K562 (cell line): ENCODE measurements at regions not wholly inside any gene's neighbourhood (a gene's known extent, or its start where the extent isn't known, plus 50 kb on each side); places are given as distances from the start of the nearest gene placed in this dataset.

ENCODE experiments used
- ATAC-seq: fragments of 200-7000 bp; cut with Tn5 transposase; 3 replicates; pipeline ENCODE4 v1.9.1; 2020; ENCODE audit warnings: moderate library complexity
- BruUV-seq: library from RNA; stranded (reverse); fragments of 400-500 nt; replicated peaks from 2 replicates; lab custom pipeline; 2021; lab: Mats Ljungman, UMichigan
- CTCF ChIA-PET: fragments of 300-600 bp; formaldehyde crosslinking; extraction: SDS; loops from one replicate; lab custom pipeline; 2021; ENCODE audit warnings: low intra/inter-chr PET ratio; lab: Yijun Ruan, JAX
- POLR2A ChIA-PET: fragments of 300-600, 350-650 bp; sonication (Branson Sonifier 250); formaldehyde crosslinking; extraction: SDS; loops from one replicate; lab custom pipeline; 2021; ENCODE audit warnings: antibody characterized with exemption, inconsistent platforms; lab: Yijun Ruan, JAX
- DNase-seq, 4 experiments: peaks; one replicate each; pipeline versions ENCODE4 v3.0.0 to v3.0.0-alpha.2; 2011 to 2018; ENCODE audit warnings: low spot score in 3 of 4, mixed read lengths in 3 of 4; ENCODE audit errors: extremely low read depth in 1 of 4
- FAIRE-seq: peaks from 2 replicates; lab custom pipeline; 2011; peaks lifted over from hg19 to GRCh38; lab: Jason Lieb, UNC
- H2AFZ ChIP-seq: 2 replicates; pipeline ENCODE4 v1.6.0; 2011; ENCODE audit warnings: low read depth, low read length, control low read depth, inconsistent platforms
- H3K27ac ChIP-seq: fragments of 200-600 bp; 3 replicates; pipeline ENCODE4 v1.8.0; 2011; ENCODE audit warnings: low read depth, mild to moderate bottlenecking, control low read depth, inconsistent platforms, low read length, moderate library complexity, mixed read lengths; ENCODE audit errors: extremely low read depth
- H3K27me3 ChIP-seq, 2 experiments: fragments of 300-600 bp in 1 of 2; 2 replicates in 1 of 2; 3 replicates in 1 of 2; pipeline versions ENCODE4 v1.6.0 to v1.8.0; 2011; ENCODE audit warnings: inconsistent platforms in 2 of 2, low read length in 2 of 2, mild to moderate bottlenecking in 1 of 2, mixed read lengths in 1 of 2, moderate library complexity in 1 of 2; ENCODE audit not compliant: control insufficient read depth in 2 of 2, insufficient read depth in 2 of 2
- H3K36me3 ChIP-seq: fragments of 300-600 bp; 3 replicates; pipeline ENCODE4 v1.8.0; 2011; ENCODE audit warnings: mild to moderate bottlenecking, low read length, inconsistent platforms; ENCODE audit not compliant: control insufficient read depth, insufficient read depth
- H3K4me1 ChIP-seq, 2 experiments: fragments of 200-600 bp in 1 of 2; replicated peaks in 1 of 2; 2 replicates in 1 of 2; 3 replicates in 1 of 2; pipeline versions ENCODE4 v1.5.1 to v1.8.0; 2011; ENCODE audit warnings: inconsistent platforms in 2 of 2, low read length in 2 of 2, mild to moderate bottlenecking in 1 of 2, mixed read lengths in 1 of 2, moderate library complexity in 1 of 2; ENCODE audit not compliant: control insufficient read depth in 2 of 2, insufficient read depth in 2 of 2
- H3K4me2 ChIP-seq: 2 replicates; pipeline ENCODE4 v1.6.1; 2011; ENCODE audit warnings: low read length, control low read depth, inconsistent platforms, mixed read lengths; ENCODE audit not compliant: insufficient read depth
- H3K4me3 ChIP-seq: fragments of 200-600 bp; sonication (generic), shearing (Covaris generic); 2 replicates; pipeline ENCODE4 v1.5.1; 2016; ENCODE audit warnings: control low read depth, inconsistent platforms
- H3K79me2 ChIP-seq: fragments of 200-600 bp; 3 replicates; pipeline ENCODE4 v1.8.0; 2011; ENCODE audit warnings: low read length, inconsistent platforms; ENCODE audit not compliant: control insufficient read depth, insufficient read depth
- H3K9ac ChIP-seq, 2 experiments: 2 replicates each; pipeline versions ENCODE4 v1.6.0 to v1.6.1; 2011; ENCODE audit warnings: low read depth in 2 of 2, low read length in 2 of 2, control low read depth in 1 of 2, inconsistent platforms in 1 of 2, mild to moderate bottlenecking in 1 of 2, mixed read lengths in 1 of 2; ENCODE audit not compliant: insufficient read depth in 1 of 2
- H3K9me1 ChIP-seq: one replicate; pipeline ENCODE4 v1.6.0; 2011; ENCODE audit warnings: inconsistent platforms, mild to moderate bottlenecking, low read length, moderate library complexity; ENCODE audit not compliant: control insufficient read depth, insufficient read depth
- H3K9me3 ChIP-seq: replicated peaks from 2 replicates; pipeline ENCODE4 v1.5.1; 2011; ENCODE audit warnings: low read depth, low read length, inconsistent platforms; ENCODE audit not compliant: control insufficient read depth, insufficient read depth
- H4K20me1 ChIP-seq: replicated peaks from 2 replicates; pipeline ENCODE4 v1.6.1; 2011; ENCODE audit warnings: low read length, inconsistent platforms, mixed read lengths; ENCODE audit not compliant: control insufficient read depth, insufficient read depth
- ARID4B ChIP-seq: sonication (generic); formaldehyde crosslinking; IDR thresholded peaks from 2 replicates; pipeline ENCODE4 v1.8.0; 2022; ENCODE audit warnings: mild to moderate bottlenecking, missing genetic modification reagents
- BMI1 ChIP-seq: fragments of 150-350 bp; IDR thresholded peaks from 2 replicates; pipeline ENCODE4 v1.6.1; 2014; ENCODE audit warnings: low read length
- FOXK2 ChIP-seq, 2 experiments: fragments of 450-650 bp; IDR thresholded peaks in 1 of 2; conservative IDR thresholded peaks in 1 of 2; 2 replicates each; pipeline ENCODE4 v1.6.1; 2016; ENCODE audit warnings: low read depth in 2 of 2, mild to moderate bottlenecking in 1 of 2
- RBM25 ChIP-seq: fragments of 200-400 bp; formaldehyde crosslinking; IDR thresholded peaks from 2 replicates; pipeline ENCODE4 v1.6.1; 2018; ENCODE audit warnings: low read length, low read depth, moderate library complexity; ENCODE audit not compliant: severe bottlenecking
- WGBS: fragments of 100-300 bp; shearing (Covaris generic); methylation state at CpG from one replicate; pipeline ENCODE4 v1.1.6; 2016; ENCODE audit warnings: low coverage, mixed read lengths; ENCODE audit not compliant: insufficient coverage; ENCODE audit errors: missing lambda C conversion rate; 5-methylcytosine and 5-hydroxymethylcytosine counted together
- in situ Hi-C: fragments of 300-500 bp; cut with MboI; formaldehyde crosslinking; loops from 4 replicates; pipeline ENCODE4 v1.15.0; 2018; ENCODE audit warnings: inconsistent platforms, mixed read lengths
- intact Hi-C: fragments of 100-400 bp; cut with micrococcal nuclease; formaldehyde crosslinking; loops from 2 replicates; pipeline ENCODE4 v1.14.2; 2022

- no peak for TF ChIP-seq ARID4B (CRISPR knock-in tag)
These were observed 297.5 kb downstream of the HTR7 start (continued) for GRCh38 chr10:90560331-90560730.

GRCh38 chr10:90561666-90562065, 296.2 kb downstream of the HTR7 start:
- in situ Hi-C loops = no loop called here
- no TSS peak for BruUV-seq
- Histone ChIP-seq H3K9ac (no peak overlapping the region), H3K79me2 (no peaks in the 10 kb centered on the region), H4K20me1 (no peaks in the 10 kb centered on the region), H3K4me1 (no peaks in the 10 kb centered on the region), H3K4me3 (no peak overlapping the region), H3K36me3 (no peaks in the 10 kb centered on the region), H3K27ac (no peak overlapping the region), H2AFZ (no peak overlapping the region), H3K9me1 (no peaks in the 10 kb centered on the region), H3K4me2 (no peak overlapping the region), H3K9me3 (no peaks in the 10 kb centered on the region), H3K27me3 (no peaks in the 10 kb centered on the region)
- FAIRE-seq = no peak
- ChIA-PET POLR2A (no interaction called here), CTCF (no interaction called here)
- intact Hi-C loops = no loop called here
- no peak for ATAC-seq
- 0% methylated on average over 4 of the region's 4 CpGs for WGBS
- TF ChIP-seq FOXK2 (conservative IDR thresholded peaks at IDR 0.05 in 1 of 2, IDR thresholded peaks at IDR 0.05 in 1 of 2; ENCODE audit: low read depth in 2 of 2) (no peak), RBM25 (no peak), BMI1 (no peak)
- DNase-seq = no peak
